ENCODE measurements at regions not wholly inside any gene's neighbourhood (a gene's known extent, or its start where the extent isn't known, plus 50 kb on each side); places are given as distances from the start of the nearest gene placed in this dataset.

GRCh38 chr4:188858696-188859095 lies 719.5 kb downstream of the TRIML1 start:
- DNase-seq (no peak), ATAC-seq (no peak)
- intact Hi-C loops (cut with micrococcal nuclease), result no loop called here

- intact Hi-C loops (cut with micrococcal nuclease), result no loop called here
- DNase-seq (no peak), ATAC-seq (no peak)
Observed at GRCh38 chr4:188864741-188865140, 725.5 kb downstream of the TRIML1 start.

DNA sequence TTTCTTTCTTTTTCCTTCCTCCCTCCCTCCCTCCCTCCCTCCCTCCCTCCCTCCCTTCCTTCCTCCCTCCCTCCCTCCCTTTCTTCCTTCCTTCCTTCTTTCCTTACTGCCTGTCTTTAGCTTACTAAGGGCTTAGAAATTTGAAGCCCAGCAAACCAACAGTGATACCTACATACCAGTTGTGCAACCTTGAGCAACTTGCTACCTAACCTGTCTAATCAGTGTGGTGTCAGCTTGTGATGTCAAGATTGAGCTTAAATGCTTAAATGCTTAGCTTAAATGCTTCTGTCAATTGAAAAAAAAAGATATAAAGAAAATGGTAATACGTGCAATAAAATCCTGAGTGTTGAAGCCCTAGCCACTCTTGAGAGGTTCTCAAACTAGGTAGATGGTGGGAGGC lies 728.6 kb downstream of the TRIML1 start:
- DNase-seq (no peak), ATAC-seq (no peak)
- intact Hi-C loops (cut with micrococcal nuclease), result no loop called here

DNA sequence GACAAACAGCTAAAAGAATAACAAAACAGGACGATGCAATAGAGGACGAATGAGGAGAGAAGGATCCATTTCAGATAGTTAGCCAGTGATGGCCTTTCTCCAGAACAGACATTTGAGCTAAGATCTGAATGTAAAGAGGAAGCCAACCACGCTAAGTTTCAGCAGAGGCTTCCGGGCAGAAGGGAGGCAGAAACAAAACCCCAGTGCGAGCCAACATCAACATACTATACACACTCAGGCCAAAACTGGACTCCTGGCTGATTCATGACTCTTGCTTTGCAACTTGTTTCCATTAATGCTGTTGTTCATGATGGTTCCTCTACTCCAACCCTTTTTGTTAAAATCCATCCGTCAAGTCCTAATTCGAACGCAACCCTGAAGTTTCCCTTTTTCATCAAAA lies 730.3 kb downstream of the TRIML1 start:
- no peak for DNase-seq
- ATAC-seq, result no peak
- intact Hi-C loops (cut with micrococcal nuclease), result no loop called here

DNA sequence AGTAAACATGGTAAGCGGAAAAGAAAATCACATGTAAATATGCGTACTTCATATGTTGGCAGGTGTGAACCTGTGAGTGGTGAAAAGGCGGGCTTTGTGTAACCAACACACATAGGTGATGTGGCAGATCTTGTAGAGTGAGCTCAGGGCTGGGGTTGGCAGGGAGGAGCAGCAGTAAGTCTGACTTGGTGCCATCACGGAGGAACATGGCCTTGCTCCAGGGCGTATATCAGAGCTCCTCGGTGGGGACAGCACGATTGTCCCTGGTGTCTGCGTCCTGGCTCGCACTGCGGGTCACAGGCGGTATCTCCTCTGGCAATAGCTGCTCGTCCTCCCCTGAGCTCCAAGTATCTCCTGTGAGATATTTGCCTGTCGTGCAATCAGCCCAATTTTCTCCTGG lies 733.6 kb downstream of the TRIML1 start:
- ATAC-seq, result no peak
- intact Hi-C loops (cut with micrococcal nuclease), result no loop called here
- no peak for DNase-seq

DNA sequence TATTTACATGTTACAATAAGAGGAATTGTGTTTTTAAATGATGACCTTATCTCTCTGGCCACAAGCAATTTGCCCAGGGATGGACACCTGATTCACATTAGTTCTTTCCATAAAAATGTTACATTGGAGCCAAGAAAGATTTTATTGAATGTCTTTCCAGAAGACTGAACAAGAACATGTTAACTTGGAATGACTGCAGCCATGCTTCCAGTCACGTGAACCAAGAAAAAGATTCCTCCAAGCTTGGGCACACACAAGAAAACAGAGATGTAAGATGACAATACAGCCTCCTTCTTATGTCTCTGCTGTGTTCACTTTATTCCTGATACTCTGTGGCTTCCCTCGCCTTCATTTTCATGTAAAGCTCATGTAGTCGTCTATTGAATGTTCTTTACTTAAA lies 737.6 kb downstream of the TRIML1 start:
- intact Hi-C loops (cut with micrococcal nuclease), result no loop called here
- DNase-seq (no peak), ATAC-seq (no peak)

DNA sequence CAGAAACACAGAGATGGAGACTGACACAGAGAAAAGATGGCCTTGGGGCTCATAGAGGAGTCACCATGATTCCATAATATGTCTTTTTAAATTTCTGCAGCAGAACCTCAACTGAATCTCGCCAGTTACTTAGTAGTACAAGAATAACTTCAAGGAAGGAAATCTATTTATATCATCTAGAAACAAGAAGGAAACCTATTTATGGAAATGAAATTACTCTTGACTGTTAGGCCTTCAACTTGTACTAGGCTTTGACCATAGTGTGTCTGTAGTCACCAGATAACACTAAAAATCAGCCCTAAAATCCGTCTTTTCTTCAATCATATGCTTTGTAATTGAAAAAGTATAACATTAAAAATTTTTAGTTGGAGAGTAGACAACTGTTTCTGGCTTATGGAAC lies 740.4 kb downstream of the TRIML1 start:
- ATAC-seq (no peak), DNase-seq (no peak)
- intact Hi-C loops (cut with micrococcal nuclease), result no loop called here

DNA sequence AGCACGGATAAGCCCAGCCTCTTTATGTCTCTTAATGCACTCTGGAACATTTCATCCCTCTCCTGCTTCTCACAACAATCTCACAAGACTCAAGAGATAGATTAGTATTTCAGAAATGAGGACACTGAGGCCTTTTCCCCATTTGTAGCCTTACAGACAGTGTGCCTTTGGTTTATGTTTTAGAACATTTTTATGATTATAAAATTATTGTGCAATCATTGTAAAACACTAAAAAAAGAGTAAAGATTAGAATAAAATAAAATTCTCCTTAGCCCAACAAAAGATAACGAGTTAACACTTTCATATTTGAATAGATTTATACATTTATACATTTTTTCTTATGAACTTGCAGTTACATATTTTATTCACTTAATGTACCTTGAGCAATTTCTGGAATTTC lies 748.7 kb downstream of the TRIML1 start:
- ATAC-seq (no peak), DNase-seq (no peak)
- intact Hi-C loops (cut with micrococcal nuclease), result no loop called here

DNA sequence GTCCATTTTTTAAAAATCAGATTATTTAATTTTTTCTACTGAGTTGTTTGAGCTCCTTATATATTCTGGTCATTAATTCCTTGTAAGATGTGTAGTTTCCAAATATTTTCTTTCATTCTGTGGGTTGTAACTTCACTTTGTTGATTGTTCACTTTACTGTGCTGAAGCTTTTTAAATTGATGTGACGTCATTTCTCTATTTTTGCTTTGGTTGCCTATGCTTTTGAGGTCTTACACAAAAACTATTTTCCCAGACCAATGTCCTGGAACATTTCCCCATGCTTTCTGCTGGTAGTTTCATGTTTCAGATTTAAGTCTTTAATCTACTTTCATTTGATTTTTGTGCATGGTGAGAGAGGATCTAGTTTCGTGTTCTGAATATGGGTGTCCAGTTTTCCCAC lies 753.6 kb downstream of the TRIML1 start:
- intact Hi-C loops (cut with micrococcal nuclease), result no loop called here
- no peak for ATAC-seq
- DNase-seq, result no peak

DNA sequence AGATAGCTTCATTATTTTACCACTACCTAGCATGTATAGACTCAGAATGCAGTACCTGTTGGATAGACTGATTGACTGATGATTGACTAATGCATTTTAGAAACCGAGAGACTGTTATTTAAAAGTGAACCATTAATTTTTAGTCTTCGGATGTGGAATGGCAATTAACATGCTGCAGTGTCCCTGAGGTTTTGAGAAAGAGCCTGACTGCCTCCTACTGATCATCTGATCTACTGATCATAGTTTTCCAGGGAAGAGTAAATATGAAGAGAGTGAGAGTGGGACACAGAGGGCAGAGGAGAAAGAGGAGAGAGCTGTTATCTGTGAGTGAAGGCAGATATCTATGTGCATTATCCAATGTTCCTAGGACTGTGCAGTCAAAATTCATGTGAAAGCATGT lies 764.7 kb downstream of the TRIML1 start:
- intact Hi-C loops (cut with micrococcal nuclease), result no loop called here
- no peak for ATAC-seq
- DNase-seq, result no peak

DNA sequence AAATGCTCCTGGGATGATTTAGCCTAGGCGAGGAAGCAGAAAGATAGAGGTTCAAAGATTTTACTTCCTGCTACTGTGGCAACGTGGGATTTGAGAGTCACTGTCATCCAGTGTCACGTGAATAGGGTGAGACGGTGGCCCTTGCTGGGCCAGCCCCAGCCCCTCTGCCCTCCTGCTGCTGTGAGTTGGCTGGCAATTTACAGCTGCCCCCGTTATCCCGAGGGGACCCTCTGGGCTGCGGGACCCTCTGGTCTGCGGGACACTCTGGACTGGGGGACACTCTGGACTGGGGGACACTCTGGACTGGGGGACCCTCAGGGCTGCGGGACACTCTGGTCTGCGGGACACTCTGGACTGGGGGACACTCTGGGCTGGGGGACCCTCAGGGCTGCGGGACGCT lies 765.4 kb downstream of the TRIML1 start:
- intact Hi-C loops (cut with micrococcal nuclease), result no loop called here
- no peak for ATAC-seq
- DNase-seq, result no peak

- ATAC-seq, result no peak
- intact Hi-C loops (cut with micrococcal nuclease), result no loop called here
- no peak for DNase-seq
Observed at GRCh38 chr4:188905248-188905647, 766.0 kb downstream of the TRIML1 start.

DNA sequence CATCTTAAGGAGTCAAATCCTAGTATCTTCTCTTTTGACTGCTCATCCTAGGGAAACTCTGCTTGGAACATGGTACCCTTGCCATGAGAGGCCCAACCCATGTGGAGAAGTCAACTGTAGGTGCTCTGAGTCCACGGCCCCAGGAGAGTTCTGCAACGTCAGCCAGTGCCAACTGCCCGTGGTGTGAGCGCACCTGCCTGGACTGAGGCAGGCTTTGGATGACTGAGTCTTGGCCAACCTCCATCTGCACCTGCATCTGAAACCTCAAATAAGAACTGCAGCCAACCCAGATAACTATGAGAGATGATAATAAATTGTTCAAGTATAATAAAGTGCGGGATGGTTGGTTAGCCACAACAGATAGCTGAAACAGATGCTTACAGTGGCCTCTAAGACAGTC lies 772.0 kb downstream of the TRIML1 start:
- intact Hi-C loops (cut with micrococcal nuclease), result no loop called here
- DNase-seq (no peak), ATAC-seq (no peak)

- DNase-seq, result no peak
- ATAC-seq, result no peak
- intact Hi-C loops (cut with micrococcal nuclease), result no loop called here
Observed at GRCh38 chr4:188911707-188912106, 772.5 kb downstream of the TRIML1 start.

GRCh38 chr4:188915175-188915574 lies 775.9 kb downstream of the TRIML1 start:
- no peak for DNase-seq
- intact Hi-C loops (cut with micrococcal nuclease), result no loop called here
- ATAC-seq, result no peak

DNA sequence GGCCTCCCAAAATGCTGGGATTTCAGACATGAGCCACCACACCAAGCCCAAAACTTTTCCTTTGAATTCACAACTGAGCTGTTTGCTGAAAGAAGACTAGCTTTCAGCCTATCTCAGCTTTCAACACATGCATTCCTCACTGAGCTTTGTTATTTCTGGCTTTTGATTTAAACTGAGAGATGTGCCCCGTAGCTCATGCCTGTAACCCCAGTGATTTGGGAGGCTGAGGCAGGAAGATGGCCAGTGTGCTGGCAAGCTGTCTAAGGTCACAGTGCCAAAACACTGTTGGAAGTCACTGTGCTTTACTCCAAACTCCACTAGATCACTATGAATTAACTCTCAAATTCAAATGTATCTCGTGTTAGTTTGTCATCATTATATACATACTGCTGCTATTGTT lies 779.5 kb downstream of the TRIML1 start:
- DNase-seq (no peak), ATAC-seq (no peak)
- intact Hi-C loops (cut with micrococcal nuclease), result no loop called here

- DNase-seq, result no peak
- intact Hi-C loops (cut with micrococcal nuclease), result no loop called here
- no peak for ATAC-seq
Observed at GRCh38 chr4:188930822-188931221, 791.6 kb downstream of the TRIML1 start.

GRCh38 chr4:188934320-188934962 lies 795.2 kb downstream of the TRIML1 start:
- no peak for ATAC-seq
- no peak for DNase-seq
- intact Hi-C loops (cut with micrococcal nuclease), result no loop called here

DNA sequence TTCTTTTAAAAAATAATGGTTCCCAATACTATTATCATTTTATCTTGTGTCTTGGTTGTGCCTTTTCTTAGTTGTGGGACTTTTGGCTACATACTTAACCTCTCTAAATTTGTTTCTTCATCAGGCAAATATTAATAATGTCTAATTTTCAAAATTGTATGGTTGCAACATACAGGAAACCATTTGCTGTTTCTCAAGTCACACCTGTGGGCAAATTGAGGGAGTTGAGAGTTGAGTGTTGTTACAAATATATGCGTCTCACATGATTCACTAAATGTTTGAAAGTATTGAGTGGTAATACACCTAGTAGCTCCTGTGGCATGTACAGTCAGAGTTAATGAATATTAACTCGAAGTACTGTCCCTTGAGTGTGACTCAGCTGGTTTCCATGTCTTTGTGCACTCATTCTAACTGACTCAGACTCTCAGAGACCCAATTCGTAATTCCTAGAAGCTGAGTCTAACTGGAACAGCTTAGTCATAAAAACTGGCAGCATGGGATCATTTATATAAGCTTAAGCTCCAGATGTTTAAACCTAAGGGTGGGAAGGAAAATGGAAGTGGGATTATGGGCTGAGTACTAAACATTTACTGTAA lies 802.4 kb downstream of the TRIML1 start:
- ATAC-seq, result no peak
- no peak for DNase-seq
- intact Hi-C loops (cut with micrococcal nuclease), result no loop called here

- intact Hi-C loops (cut with micrococcal nuclease), result no loop called here
- no peak for DNase-seq
- ATAC-seq, result no peak
Observed at GRCh38 chr4:188942606-188943005, 803.4 kb downstream of the TRIML1 start.

- DNase-seq (no peak), ATAC-seq (no peak)
- intact Hi-C loops (cut with micrococcal nuclease), result no loop called here
Observed at GRCh38 chr4:188949596-188949995, 810.4 kb downstream of the TRIML1 start.

GRCh38 chr4:188955066-188955465 lies 815.8 kb downstream of the TRIML1 start:
- ATAC-seq (no peak), DNase-seq (no peak)
- intact Hi-C loops (cut with micrococcal nuclease), result no loop called here
